Motor neuron (in vitro differentiated cells): ENCODE measurements at regions not wholly inside any gene's neighbourhood (a gene's known extent, or its start where the extent isn't known, plus 50 kb on each side); places are given as distances from the start of the nearest gene placed in this dataset.

ENCODE experiments used
- ATAC-seq, 8 experiments: fragments of 200-7000 bp; cut with Tn5 transposase; replicated peaks in 6 of 8; 2 replicates each; pipeline ENCODE4 v1.8.0; 2021; ENCODE audit warnings: mild to moderate bottlenecking in 8 of 8, moderate library complexity in 8 of 8
- H3K27ac ChIP-seq, 2 donors: fragments of 250-450 bp; sonication (Bioruptor Pico); 2 replicates each; pipeline ENCODE4 v1.9.0; 2021; ENCODE audit warnings: antibody characterized with exemption in 2 of 2, mild to moderate bottlenecking in 2 of 2, moderate library complexity in 1 of 2
- H3K4me1 ChIP-seq, 2 donors: fragments of 250-450 bp; sonication (Bioruptor Pico); replicated peaks in 1 of 2; 2 replicates each; pipeline ENCODE4 v1.6.1; 2021; ENCODE audit warnings: antibody characterized with exemption in 2 of 2, mild to moderate bottlenecking in 2 of 2, moderate library complexity in 1 of 2
- H3K4me3 ChIP-seq, 5 donors: fragments of 250-450 bp; sonication (Bioruptor Pico); 2 replicates each; pipeline ENCODE4 v1.9.0; 2021; ENCODE audit warnings: antibody characterized with exemption in 5 of 5, mild to moderate bottlenecking in 5 of 5, moderate library complexity in 4 of 5
- WGBS, 10 experiments: fragments of 450-650 bp; shearing (Covaris generic); methylation state at CpG; one replicate each; pipeline ENCODE4 v1.0.0; 2022; 5-methylcytosine and 5-hydroxymethylcytosine counted together
- in situ Hi-C, 9 experiments: fragments of 400-800 bp; cut with MboI; loops; one replicate each; pipeline ENCODE4 v1.15.0; 2021; ENCODE audit warnings: low sequenced_read_pairs in 9 of 9, low pct_unique_long_range_greater_than_20kb in 2 of 9; ENCODE audit not compliant: unreplicated experiment in 9 of 9

GRCh38 chr14:44070046-44070445, 437.0 kb downstream of the FSCB start:
- in situ Hi-C loops: no loop called here
- no peak overlapping the region for H3K4me3 ChIP-seq
- ATAC-seq: no peak
- H3K27ac ChIP-seq: no peak overlapping the region
- H3K4me1 ChIP-seq: no peaks in the 10 kb centered on the region
- WGBS, 10 experiments: 0 to 100% (median 75%) methylated on average over 1 to 3 of the region's 3 CpGs

DNA sequence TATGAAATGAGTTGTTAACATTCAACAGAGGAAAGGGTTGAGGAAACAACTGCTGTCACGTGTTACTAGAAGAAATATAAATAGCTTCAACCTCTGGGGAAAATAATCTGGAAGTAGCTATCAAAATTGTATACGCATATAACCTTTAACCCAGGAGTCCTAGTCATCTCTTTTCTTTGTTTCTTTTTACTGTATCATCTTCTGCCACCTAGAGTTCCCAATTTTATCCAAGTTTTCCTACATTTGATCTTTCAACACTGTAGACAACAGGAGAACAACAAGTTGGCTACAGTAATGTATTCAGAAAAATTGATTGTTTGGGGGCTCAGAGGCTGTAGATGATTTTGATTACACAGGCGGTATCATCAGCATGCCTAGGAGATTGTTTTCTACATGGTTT, 453.7 kb downstream of the FSCB start:
- in situ Hi-C loops: no loop called here
- no peak overlapping the region for H3K27ac ChIP-seq
- WGBS, 10 experiments: 0 to 97% (median 53%) methylated on average over 1 to 3 of the region's 3 CpGs; no CpG with 5 or more reads in 1 of the 10 experiments
- no peak for ATAC-seq
- no peaks in the 10 kb centered on the region for H3K4me1 ChIP-seq
- no peak overlapping the region for H3K4me3 ChIP-seq

- no peak for ATAC-seq
- no peak overlapping the region for H3K27ac ChIP-seq
- 0 to 100% (median 78%) methylated on average over 1 to 2 of the region's 2 CpGs; no CpG with 5 or more reads in 4 of the 10 experiments for WGBS, 10 experiments
These were observed 465.4 kb downstream of the FSCB start for GRCh38 chr14:44041700-44042099.

DNA sequence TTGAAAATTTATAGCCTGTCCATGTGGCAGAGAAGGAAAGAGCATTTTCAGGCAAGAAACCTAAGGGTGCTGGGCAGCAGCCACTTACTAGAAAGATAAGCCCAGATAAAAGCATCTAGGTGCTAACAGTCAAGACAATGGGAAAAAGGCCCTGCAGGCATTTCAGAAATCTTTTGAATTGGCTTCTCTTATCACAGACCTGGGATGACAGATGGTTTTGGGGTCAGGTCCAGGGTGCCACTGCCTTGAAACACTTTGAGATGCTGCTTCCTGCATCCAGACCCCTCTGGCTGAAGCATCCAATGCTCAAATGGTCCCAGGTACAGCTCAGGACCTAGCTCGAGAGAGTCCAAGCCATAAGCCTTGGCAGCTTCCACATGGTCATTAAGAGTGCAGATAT, 466.5 kb downstream of the FSCB start:
- in situ Hi-C loops: no loop called here
- WGBS, 10 experiments: 67% methylated on average over 1 of the region's 1 CpG; no CpG with 5 or more reads in 9 of the 10 experiments
- ATAC-seq: no peak
- Histone ChIP-seq H3K4me3 (no peak overlapping the region), H3K27ac (no peak overlapping the region), H3K4me1 (no peaks in the 10 kb centered on the region)

More at GRCh38 chr14:44041700-44042099, 465.4 kb downstream of the FSCB start:
- Histone ChIP-seq H3K4me1 (no peaks in the 10 kb centered on the region), H3K4me3 (no peak overlapping the region)
- in situ Hi-C loops: no loop called here

GRCh38 chr14:44036248-44036647, 470.8 kb downstream of the FSCB start:
- Histone ChIP-seq H3K4me3 (no peak overlapping the region), H3K4me1 (no peaks in the 10 kb centered on the region), H3K27ac (no peak overlapping the region)
- peak in 2 of 8 experiments; percentile 56 to 68 for ATAC-seq
- in situ Hi-C loops: no loop called here
- 0 to 73% (median 38%) methylated on average over 1 of the region's 1 CpG for WGBS, 10 experiments

DNA sequence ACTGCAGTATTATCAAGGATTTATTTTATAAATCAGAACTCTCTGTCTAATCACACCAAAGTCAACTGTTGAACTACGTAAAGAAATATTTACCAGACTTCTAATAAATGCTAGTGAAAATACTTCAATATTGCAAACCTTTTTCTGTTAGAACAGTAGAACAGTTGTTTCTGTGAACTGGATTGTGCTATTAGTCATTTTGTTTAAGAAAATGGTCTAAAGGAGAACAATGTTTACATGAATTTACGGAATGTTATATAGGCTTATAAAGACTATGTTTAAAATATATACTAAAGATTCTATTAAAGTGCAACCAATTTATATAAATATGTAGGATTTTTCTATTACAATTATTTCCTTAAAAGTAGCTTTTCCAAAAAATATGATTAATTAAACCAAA, 471.4 kb downstream of the FSCB start:
- H3K4me1 ChIP-seq: peaks cover 0 to 3% of the 10 kb centered on the region in 2 donors
- H3K27ac ChIP-seq: no peak overlapping the region
- 0 to 100% (median 80%) methylated on average over 1 to 2 of the region's 2 CpGs for WGBS, 10 experiments
- in situ Hi-C loops: no loop called here
- H3K4me3 ChIP-seq: no peak overlapping the region
- no peak for ATAC-seq

- Histone ChIP-seq H3K4me3 (no peak overlapping the region), H3K4me1 (peaks cover 0 to 3% of the 10 kb centered on the region in 2 donors), H3K27ac (no peak overlapping the region)
- peak in 4 of 8 experiments; percentile 18 to 60 (median 24) for ATAC-seq
- WGBS, 10 experiments: 0 to 75% (median 35%) methylated on average over 1 to 4 of the region's 4 CpGs; no CpG with 5 or more reads in 2 of the 10 experiments
- in situ Hi-C loops: no loop called here
These were observed 476.2 kb downstream of the FSCB start for GRCh38 chr14:44030831-44031383.

GRCh38 chr14:44029933-44030332, 477.1 kb downstream of the FSCB start:
- ATAC-seq: peak in 2 of 8 experiments; percentile 36 to 40
- in situ Hi-C loops: no loop called here
- no peak overlapping the region for H3K27ac ChIP-seq

DNA sequence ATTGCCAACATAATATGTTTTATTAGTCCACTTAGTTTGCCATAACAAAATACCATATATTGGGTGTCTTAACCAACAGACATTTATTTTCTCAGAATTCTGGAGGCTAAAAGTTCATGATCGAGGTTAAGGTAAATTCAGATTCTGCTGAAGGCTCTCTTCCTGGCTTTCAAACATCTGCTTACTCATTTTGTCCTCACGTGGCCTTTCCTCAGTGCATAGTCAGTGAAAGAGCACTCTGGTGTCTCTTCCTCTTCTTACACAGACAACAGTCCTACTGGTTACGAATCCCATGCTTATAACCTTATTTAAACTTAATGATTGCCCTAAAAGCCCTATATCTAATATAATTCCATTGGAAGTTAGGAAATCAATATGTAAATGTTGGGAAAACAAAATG, 479.7 kb downstream of the FSCB start:
- 0 to 100% (median 85%) methylated on average over 1 to 3 of the region's 3 CpGs; no CpG with 5 or more reads in 1 of the 10 experiments for WGBS, 10 experiments

More at GRCh38 chr14:44029933-44030332, 477.1 kb downstream of the FSCB start:
- no peak overlapping the region for H3K4me3 ChIP-seq
- peaks cover 0 to 3% of the 10 kb centered on the region in 2 donors for H3K4me1 ChIP-seq

GRCh38 chr14:44010595-44010994, 496.5 kb downstream of the FSCB start:
- in situ Hi-C loops: no loop called here

More for the DNA sequence above, 479.7 kb downstream of the FSCB start:
- ATAC-seq: no peak
- Histone ChIP-seq H3K4me1 (peaks cover 0 to 3% of the 10 kb centered on the region in 2 donors), H3K27ac (no peak overlapping the region), H3K4me3 (no peak overlapping the region)
- in situ Hi-C loops: no loop called here

GRCh38 chr14:44010071-44010470, 497.0 kb downstream of the FSCB start:
- H3K4me3 ChIP-seq: no peak overlapping the region
- WGBS, 10 experiments: 0 to 85% (median 66%) methylated on average over 2 to 3 of the region's 3 CpGs
- ATAC-seq: no peak
- no peaks in the 10 kb centered on the region for H3K4me1 ChIP-seq
- in situ Hi-C loops: no loop called here
- no peak overlapping the region for H3K27ac ChIP-seq

More at GRCh38 chr14:44010595-44010994, 496.5 kb downstream of the FSCB start:
- Histone ChIP-seq H3K4me1 (no peaks in the 10 kb centered on the region), H3K4me3 (no peak overlapping the region), H3K27ac (no peak overlapping the region)
- ATAC-seq: no peak

- in situ Hi-C loops: no loop called here
- H3K27ac ChIP-seq: no peak overlapping the region
- WGBS, 10 experiments: 0 to 80% (median 10%) methylated on average over 1 of the region's 1 CpG; no CpG with 5 or more reads in 3 of the 10 experiments
- no peaks in the 10 kb centered on the region for H3K4me1 ChIP-seq
- no peak for ATAC-seq
- H3K4me3 ChIP-seq: no peak overlapping the region
These were observed 497.4 kb downstream of the FSCB start for GRCh38 chr14:44009642-44010041.

- no peak for ATAC-seq
- Histone ChIP-seq H3K4me3 (no peak overlapping the region), H3K4me1 (no peaks in the 10 kb centered on the region), H3K27ac (no peak overlapping the region)
- in situ Hi-C loops: no loop called here
These were observed 518.1 kb downstream of the FSCB start for GRCh38 chr14:43988989-43989388.

DNA sequence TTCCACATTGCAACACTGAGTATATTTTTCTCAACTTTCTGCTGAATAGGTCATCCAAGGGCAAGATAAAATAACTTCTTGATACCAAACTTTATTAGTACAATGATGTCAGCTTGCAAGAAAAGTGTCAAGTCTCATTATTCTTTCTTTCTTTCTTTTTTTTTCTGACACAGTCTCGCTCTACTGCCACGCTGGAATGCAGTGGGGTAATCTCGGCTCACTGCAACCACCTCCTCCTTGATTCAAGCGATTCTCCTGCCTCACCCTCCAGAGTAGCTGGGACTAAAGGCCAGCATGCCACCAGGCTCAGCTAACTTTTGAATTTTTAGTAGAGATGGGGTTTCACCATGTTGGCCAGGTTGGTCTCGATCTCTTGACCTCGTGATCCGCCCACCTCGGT, 523.4 kb downstream of the FSCB start:
- no peak for ATAC-seq
- WGBS, 10 experiments: 12 to 95% (median 83%) methylated on average over 2 to 8 of the region's 8 CpGs
- no peaks in the 10 kb centered on the region for H3K4me1 ChIP-seq
- in situ Hi-C loops: no loop called here
- H3K27ac ChIP-seq: no peak overlapping the region
- H3K4me3 ChIP-seq: no peak overlapping the region
